ENCODE measurements at regions not wholly inside any gene's neighbourhood (a gene's known extent, or its start where the extent isn't known, plus 50 kb on each side); places are given as distances from the start of the nearest gene placed in this dataset.

- Histone ChIP-seq H3K9me3 (ENCODE audit: insufficient read depth in 2 of 2, low read depth in 1 of 2, low read length in 1 of 2) (peaks cover 16 to 20% of the 10 kb centered on the region in 2 experiments; a peak in 3 of 4 replicates), H3K18ac (ENCODE audit: extremely low read depth, low read length) (no peak overlapping the region), H2AK5ac (ENCODE audit: low read depth, low read length) (no peak overlapping the region), H3K4me2 (ENCODE audit: insufficient read depth in 1 of 2, low read depth in 2 of 2, low read length in 2 of 2) (no peak overlapping the region), H3K4me3 (ENCODE audit: extremely low read depth in 1 of 4, insufficient read depth in 2 of 4, low read depth in 3 of 4, low read length in 4 of 4) (no peak overlapping the region), H2AFZ (ENCODE audit: low read length) (no peak overlapping the region), H3K23ac (ENCODE audit: insufficient read length) (no peak overlapping the region), H4K20me1 (replicated peaks in 1 of 2; ENCODE audit: control insufficient read depth in 1 of 2, insufficient read depth in 2 of 2, low read length in 2 of 2) (no peaks in the 10 kb centered on the region), H2BK20ac (ENCODE audit: low read length) (no peak overlapping the region), H2BK12ac (ENCODE audit: low read depth, low read length) (no peak overlapping the region), H2BK120ac (replicated peaks; ENCODE audit: low read depth, low read length) (no peak overlapping the region), H3K36me3 (ENCODE audit: control insufficient read depth in 2 of 4, insufficient read depth in 4 of 4, low read length in 3 of 4) (no peaks in the 10 kb centered on the region), H3K4ac (replicated peaks; ENCODE audit: insufficient read length, low read depth, low read length) (no peak overlapping the region), H3K9ac (replicated peaks in 1 of 4; ENCODE audit: extremely low read depth in 1 of 4, low read depth in 3 of 4, low read length in 3 of 4) (no peak overlapping the region), H3K14ac (ENCODE audit: insufficient read length) (no peak overlapping the region), H3K23me2 (ENCODE audit: low read depth, low read length) (no peaks in the 10 kb centered on the region), H4K8ac (ENCODE audit: extremely low read depth, insufficient read depth, low read length) (no peak overlapping the region), H2BK15ac (ENCODE audit: low read length) (no peak overlapping the region), H2BK5ac (ENCODE audit: low read depth, low read length) (no peak overlapping the region), H3K56ac (replicated peaks; ENCODE audit: insufficient read length, low read depth, low read length) (no peak overlapping the region), H3K27ac (ENCODE audit: low read depth, low read length) (no peak overlapping the region), H4K5ac (ENCODE audit: insufficient read length, low read depth, low read length) (no peak overlapping the region), H3K79me1 (ENCODE audit: low read depth, low read length) (no peaks in the 10 kb centered on the region), H3K4me1 (replicated peaks in 1 of 4; ENCODE audit: control insufficient read depth in 3 of 4, insufficient read depth in 4 of 4, low read length in 3 of 4) (peaks cover 0 to 6% (median 0%) of the 10 kb centered on the region in 4 experiments; a peak in 1 of 7 replicates), H3K79me2 (ENCODE audit: control insufficient read depth in 1 of 2, insufficient read depth in 2 of 2, low read length in 2 of 2) (no peaks in the 10 kb centered on the region), H4K91ac (replicated peaks; ENCODE audit: insufficient read length, low read length) (no peak overlapping the region), H3K27me3 (replicated peaks in 1 of 4; ENCODE audit: control insufficient read depth in 3 of 4, extremely low read depth in 1 of 4, insufficient read depth in 3 of 4, low read length in 3 of 4) (no peaks in the 10 kb centered on the region)
- DNase-seq (ENCODE audit: low read depth in 1 of 2, low spot score in 2 of 2): no peak
- ChIA-PET POLR2A (ENCODE audit: partially characterized antibody) (no interaction called here), CTCF (ENCODE audit: partially characterized antibody) (no interaction called here)
- WGBS, 2 experiments (ENCODE audit: extremely low coverage in 1 of 2, insufficient coverage in 1 of 2, insufficient read length in 1 of 2, insufficient replicate concordance in 2 of 2, low coverage in 1 of 2, low lambda C conversion rate in 2 of 2, missing lambda C conversion rate in 1 of 2): 93% methylated on average over 15 of the region's 15 CpGs; no CpG with 5 or more reads in 1 of the 2 experiments
- no peak for TF ChIP-seq BACH1 (IDR thresholded peaks at IDR 0.05; ENCODE audit: low read length)
- FAIRE-seq: no peak
Measured at GRCh38 chr2:240191001-240191400, 50.5 kb upstream of the OTOS start.

Data from H1 (cell line).